K562 (cell line): ENCODE measurements at regions not wholly inside any gene's neighbourhood (a gene's known extent, or its start where the extent isn't known, plus 50 kb on each side); places are given as distances from the start of the nearest gene placed in this dataset.

Experiments
- ATAC-seq: fragments of 200-7000 bp; cut with Tn5 transposase; 3 replicates; pipeline ENCODE4 v1.9.1; 2020; ENCODE audit warnings: moderate library complexity
- BruUV-seq: library from RNA; stranded (reverse); fragments of 400-500 nt; replicated peaks from 2 replicates; lab custom pipeline; 2021; lab: Mats Ljungman, UMichigan
- CTCF ChIA-PET: fragments of 300-600 bp; formaldehyde crosslinking; extraction: SDS; loops from one replicate; lab custom pipeline; 2021; ENCODE audit warnings: low intra/inter-chr PET ratio; lab: Yijun Ruan, JAX
- POLR2A ChIA-PET: fragments of 300-600, 350-650 bp; sonication (Branson Sonifier 250); formaldehyde crosslinking; extraction: SDS; loops from one replicate; lab custom pipeline; 2021; ENCODE audit warnings: antibody characterized with exemption, inconsistent platforms; lab: Yijun Ruan, JAX
- DNase-seq, 4 experiments: peaks; one replicate each; pipeline versions ENCODE4 v3.0.0 to v3.0.0-alpha.2; 2011 to 2018; ENCODE audit warnings: low spot score in 3 of 4, mixed read lengths in 3 of 4; ENCODE audit errors: extremely low read depth in 1 of 4
- FAIRE-seq: peaks from 2 replicates; lab custom pipeline; 2011; peaks lifted over from hg19 to GRCh38; lab: Jason Lieb, UNC
- H2AFZ ChIP-seq: 2 replicates; pipeline ENCODE4 v1.6.0; 2011; ENCODE audit warnings: low read depth, low read length, control low read depth, inconsistent platforms
- H3K27ac ChIP-seq: fragments of 200-600 bp; 3 replicates; pipeline ENCODE4 v1.8.0; 2011; ENCODE audit warnings: low read depth, mild to moderate bottlenecking, control low read depth, inconsistent platforms, low read length, moderate library complexity, mixed read lengths; ENCODE audit errors: extremely low read depth
- H3K27me3 ChIP-seq, 2 experiments: fragments of 300-600 bp in 1 of 2; 2 replicates in 1 of 2; 3 replicates in 1 of 2; pipeline versions ENCODE4 v1.6.0 to v1.8.0; 2011; ENCODE audit warnings: inconsistent platforms in 2 of 2, low read length in 2 of 2, mild to moderate bottlenecking in 1 of 2, mixed read lengths in 1 of 2, moderate library complexity in 1 of 2; ENCODE audit not compliant: control insufficient read depth in 2 of 2, insufficient read depth in 2 of 2
- H3K36me3 ChIP-seq: fragments of 300-600 bp; 3 replicates; pipeline ENCODE4 v1.8.0; 2011; ENCODE audit warnings: mild to moderate bottlenecking, low read length, inconsistent platforms; ENCODE audit not compliant: control insufficient read depth, insufficient read depth
- H3K4me1 ChIP-seq, 2 experiments: fragments of 200-600 bp in 1 of 2; replicated peaks in 1 of 2; 2 replicates in 1 of 2; 3 replicates in 1 of 2; pipeline versions ENCODE4 v1.5.1 to v1.8.0; 2011; ENCODE audit warnings: inconsistent platforms in 2 of 2, low read length in 2 of 2, mild to moderate bottlenecking in 1 of 2, mixed read lengths in 1 of 2, moderate library complexity in 1 of 2; ENCODE audit not compliant: control insufficient read depth in 2 of 2, insufficient read depth in 2 of 2
- H3K4me2 ChIP-seq: 2 replicates; pipeline ENCODE4 v1.6.1; 2011; ENCODE audit warnings: low read length, control low read depth, inconsistent platforms, mixed read lengths; ENCODE audit not compliant: insufficient read depth
- H3K4me3 ChIP-seq: fragments of 200-600 bp; sonication (generic), shearing (Covaris generic); 2 replicates; pipeline ENCODE4 v1.5.1; 2016; ENCODE audit warnings: control low read depth, inconsistent platforms
- H3K79me2 ChIP-seq: fragments of 200-600 bp; 3 replicates; pipeline ENCODE4 v1.8.0; 2011; ENCODE audit warnings: low read length, inconsistent platforms; ENCODE audit not compliant: control insufficient read depth, insufficient read depth
- H3K9ac ChIP-seq, 2 experiments: 2 replicates each; pipeline versions ENCODE4 v1.6.0 to v1.6.1; 2011; ENCODE audit warnings: low read depth in 2 of 2, low read length in 2 of 2, control low read depth in 1 of 2, inconsistent platforms in 1 of 2, mild to moderate bottlenecking in 1 of 2, mixed read lengths in 1 of 2; ENCODE audit not compliant: insufficient read depth in 1 of 2
- H3K9me1 ChIP-seq: one replicate; pipeline ENCODE4 v1.6.0; 2011; ENCODE audit warnings: inconsistent platforms, mild to moderate bottlenecking, low read length, moderate library complexity; ENCODE audit not compliant: control insufficient read depth, insufficient read depth
- H3K9me3 ChIP-seq: replicated peaks from 2 replicates; pipeline ENCODE4 v1.5.1; 2011; ENCODE audit warnings: low read depth, low read length, inconsistent platforms; ENCODE audit not compliant: control insufficient read depth, insufficient read depth
- H4K20me1 ChIP-seq: replicated peaks from 2 replicates; pipeline ENCODE4 v1.6.1; 2011; ENCODE audit warnings: low read length, inconsistent platforms, mixed read lengths; ENCODE audit not compliant: control insufficient read depth, insufficient read depth
- MGA ChIP-seq: fragments of 450-650 bp; IDR thresholded peaks from 2 replicates; pipeline ENCODE4 v1.6.1; 2016; ENCODE audit warnings: mild to moderate bottlenecking, moderate library complexity
- NRF1 ChIP-seq, 2 experiments: fragments of 450-650 bp; IDR thresholded peaks in 1 of 2; conservative IDR thresholded peaks in 1 of 2; 2 replicates each; pipeline ENCODE4 v1.6.1; 2014; ENCODE audit warnings: mild to moderate bottlenecking in 2 of 2
- PPARD ChIP-seq: fragments of 250-450 bp; sonication (Bioruptor Pico); IDR thresholded peaks from 2 replicates; pipeline ENCODE4 v1.8.0; 2022; ENCODE audit warnings: inconsistent platforms, mild to moderate bottlenecking, moderate library complexity
- ZNF316 ChIP-seq: fragments of 450-650 bp; IDR thresholded peaks from 2 replicates; pipeline ENCODE4 v1.6.1; 2016
- WGBS: fragments of 100-300 bp; shearing (Covaris generic); methylation state at CpG from one replicate; pipeline ENCODE4 v1.1.6; 2016; ENCODE audit warnings: low coverage, mixed read lengths; ENCODE audit not compliant: insufficient coverage; ENCODE audit errors: missing lambda C conversion rate; 5-methylcytosine and 5-hydroxymethylcytosine counted together
- in situ Hi-C: fragments of 300-500 bp; cut with MboI; formaldehyde crosslinking; loops from 4 replicates; pipeline ENCODE4 v1.15.0; 2018; ENCODE audit warnings: inconsistent platforms, mixed read lengths
- intact Hi-C: fragments of 100-400 bp; cut with micrococcal nuclease; formaldehyde crosslinking; loops from 2 replicates; pipeline ENCODE4 v1.14.2; 2022

DNA sequence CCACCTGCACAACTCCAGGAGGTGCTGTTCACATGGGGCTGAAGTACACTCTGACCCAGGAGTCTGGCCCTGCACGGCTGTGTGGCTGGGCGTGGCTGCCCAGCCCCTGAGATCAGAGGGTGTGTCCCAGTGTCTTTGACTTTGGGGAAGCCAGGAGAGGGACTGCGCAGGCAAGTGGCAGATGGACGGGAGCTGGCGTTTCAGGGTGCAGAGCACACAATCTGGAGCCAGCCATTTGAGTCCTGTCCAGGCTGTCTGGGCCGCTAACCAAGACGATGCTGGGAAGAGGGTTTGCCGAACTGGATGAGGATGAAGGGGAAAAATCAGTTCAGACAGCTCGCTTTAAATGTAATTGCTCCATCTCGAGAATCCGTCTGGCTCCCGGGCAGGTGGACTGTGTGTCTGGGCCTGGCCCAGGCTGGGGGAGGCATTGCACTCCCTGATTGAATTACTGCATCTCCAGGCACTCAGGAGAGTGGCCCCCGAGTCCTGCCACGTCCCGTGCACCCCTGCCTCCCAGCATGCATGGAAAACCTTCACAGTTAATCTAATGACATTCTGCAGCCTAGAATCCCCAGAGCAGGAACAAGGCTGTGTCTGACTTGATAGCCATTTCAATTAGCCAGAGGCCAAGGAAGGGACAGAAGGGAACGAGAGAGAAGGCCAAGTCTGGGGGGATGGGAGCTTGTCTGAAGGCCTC, 120.8 kb upstream of the NANOS1 start:
- peaks cover 0 to 5% of the 10 kb centered on the region in 2 experiments; a peak in 2 of 5 replicates for H3K4me1 ChIP-seq
- in situ Hi-C loops, result no loop called here
- no peaks in the 10 kb centered on the region for H3K36me3 ChIP-seq
- no peak overlapping the region for H3K9ac ChIP-seq
- FAIRE-seq (no peak), ATAC-seq (peak; percentile 87), DNase-seq (peak in 2 of 4 experiments; percentile 13 to 15)
- H3K4me2 ChIP-seq, result no peak overlapping the region
- intact Hi-C loops, result no loop called here
- ChIA-PET POLR2A (interaction anchor here (0.6 kb wide), 1 partner anchor 8 kb away, joined by 3 read pairs; no protein-coding TSS in a partner anchor), CTCF (no interaction called here)
- no peak overlapping the region for H3K4me3 ChIP-seq
- no peak overlapping the region for H3K27ac ChIP-seq
- peaks cover 0 to 5% of the 10 kb centered on the region in 2 experiments; a peak in 2 of 5 replicates for H3K27me3 ChIP-seq
- no peaks in the 10 kb centered on the region for H4K20me1 ChIP-seq
- no peaks in the 10 kb centered on the region for H3K9me1 ChIP-seq
- TF ChIP-seq MGA (no peak), PPARD (CRISPR knock-in tag) (no peak), ZNF316 (no peak), NRF1 (conservative IDR thresholded peaks at IDR 0.05 in 1 of 2, IDR thresholded peaks at IDR 0.05 in 1 of 2) (peak; percentile 36 to 61; a peak in 3 of 4 replicates)
- H3K79me2 ChIP-seq, result no peaks in the 10 kb centered on the region
- BruUV-seq, result no TSS peak
- H3K9me3 ChIP-seq, result no peaks in the 10 kb centered on the region
- no peak overlapping the region for H2AFZ ChIP-seq
- 3% methylated on average over 9 of the region's 16 CpGs for WGBS
